Trophoblast cell (in vitro differentiated cells and primary cell): ENCODE measurements at regions not wholly inside any gene's neighbourhood (a gene's known extent, or its start where the extent isn't known, plus 50 kb on each side); places are given as distances from the start of the nearest gene placed in this dataset.

Experiments used
- DNase-seq, 2 donors: peaks; one replicate each; pipeline ENCODE4 v3.0.0-alpha.2; 2016
- H2AFZ ChIP-seq: 2 replicates; pipeline ENCODE4 v1.6.1; 2013; ENCODE audit warnings: low read length, moderate library complexity, mild to moderate bottlenecking; ENCODE audit not compliant: insufficient read depth, poor library complexity
- H2AK5ac ChIP-seq: 2 replicates; pipeline ENCODE4 v1.6.1; 2013; ENCODE audit warnings: mild to moderate bottlenecking, low read length
- H2BK120ac ChIP-seq: 2 replicates; pipeline ENCODE4 v1.6.1; 2013; ENCODE audit warnings: low read length, mild to moderate bottlenecking, moderate library complexity; ENCODE audit not compliant: insufficient read depth, poor library complexity
- H2BK12ac ChIP-seq: 2 replicates; pipeline ENCODE4 v1.6.1; 2013; ENCODE audit warnings: mild to moderate bottlenecking, low read length, moderate library complexity
- H2BK5ac ChIP-seq: 2 replicates; pipeline ENCODE4 v1.6.1; 2013; ENCODE audit warnings: low read length, low read depth, moderate library complexity, mild to moderate bottlenecking; ENCODE audit not compliant: poor library complexity
- H3K14ac ChIP-seq: 2 replicates; pipeline ENCODE4 v1.6.1; 2013; ENCODE audit warnings: mild to moderate bottlenecking, low read length
- H3K18ac ChIP-seq: 2 replicates; pipeline ENCODE4 v1.6.1; 2013; ENCODE audit warnings: mild to moderate bottlenecking, low read length
- H3K23ac ChIP-seq: 2 replicates; pipeline ENCODE4 v1.6.1; 2013; ENCODE audit warnings: low read length
- H3K27ac ChIP-seq: 2 replicates; pipeline ENCODE4 v1.5.1; 2013; ENCODE audit warnings: low read depth, mild to moderate bottlenecking, inconsistent platforms, low read length, moderate library complexity
- H3K27me3 ChIP-seq: 2 replicates; pipeline ENCODE4 v1.6.1; 2013; ENCODE audit warnings: inconsistent platforms, mild to moderate bottlenecking, low read length, moderate library complexity; ENCODE audit not compliant: insufficient read depth
- H3K36me3 ChIP-seq, 2 experiments: 1 replicate in 1 of 2; 2 replicates in 1 of 2; pipeline ENCODE4 v1.6.1; 2013; ENCODE audit warnings: low read length in 2 of 2, mild to moderate bottlenecking in 2 of 2, moderate library complexity in 1 of 2; ENCODE audit not compliant: insufficient read depth in 2 of 2, control insufficient read depth in 1 of 2
- H3K4ac ChIP-seq: 2 replicates; pipeline ENCODE4 v1.6.1; 2013; ENCODE audit warnings: low read depth, mild to moderate bottlenecking, low read length, moderate library complexity
- H3K4me1 ChIP-seq, 2 experiments: 1 replicate in 1 of 2; 2 replicates in 1 of 2; pipeline ENCODE4 v1.6.1; 2013; ENCODE audit warnings: low read length in 2 of 2, mild to moderate bottlenecking in 2 of 2, moderate library complexity in 1 of 2; ENCODE audit not compliant: insufficient read depth in 2 of 2, control insufficient read depth in 1 of 2
- H3K4me2 ChIP-seq: 2 replicates; pipeline ENCODE4 v1.6.1; 2013; ENCODE audit warnings: inconsistent platforms, mild to moderate bottlenecking, low read length, moderate library complexity
- H3K4me3 ChIP-seq: 2 replicates; pipeline ENCODE4 v1.5.1; 2013; ENCODE audit warnings: mild to moderate bottlenecking, low read depth, low read length, inconsistent platforms
- H3K79me1 ChIP-seq: one replicate; pipeline ENCODE4 v1.6.1; 2013; ENCODE audit warnings: low read length
- H3K79me2 ChIP-seq: 2 replicates; pipeline ENCODE4 v1.6.1; 2013; ENCODE audit warnings: low read length, mild to moderate bottlenecking; ENCODE audit not compliant: control insufficient read depth, insufficient read depth, poor library complexity
- H3K9ac ChIP-seq: 2 replicates; pipeline ENCODE4 v1.6.1; 2013; ENCODE audit warnings: mild to moderate bottlenecking, low read length
- H3K9me3 ChIP-seq: 2 replicates; pipeline ENCODE4 v1.6.1; 2013; ENCODE audit warnings: low read depth, mild to moderate bottlenecking, control low read depth, inconsistent platforms, low read length; ENCODE audit not compliant: insufficient read depth
- H4K12ac ChIP-seq: 2 replicates; pipeline ENCODE4 v1.6.1; 2013; ENCODE audit warnings: low read depth, mild to moderate bottlenecking, low read length, moderate library complexity
- H4K8ac ChIP-seq: 2 replicates; pipeline ENCODE4 v1.6.1; 2013; ENCODE audit warnings: low read depth, mild to moderate bottlenecking, low read length, moderate library complexity
- H4K91ac ChIP-seq: one replicate; pipeline ENCODE4 v1.6.1; 2013; ENCODE audit warnings: low read depth, mild to moderate bottlenecking, low read length, moderate library complexity
- WGBS: extraction: QIAGEN DNeasy Blood & Tissue Kit; methylation state at CpG from one replicate; pipeline ENCODE4 v1.1.7; 2013; ENCODE audit warnings: missing lambda C conversion rate; ENCODE audit not compliant: insufficient read length, insufficient coverage; ENCODE audit errors: extremely low coverage; 5-methylcytosine and 5-hydroxymethylcytosine counted together

DNA sequence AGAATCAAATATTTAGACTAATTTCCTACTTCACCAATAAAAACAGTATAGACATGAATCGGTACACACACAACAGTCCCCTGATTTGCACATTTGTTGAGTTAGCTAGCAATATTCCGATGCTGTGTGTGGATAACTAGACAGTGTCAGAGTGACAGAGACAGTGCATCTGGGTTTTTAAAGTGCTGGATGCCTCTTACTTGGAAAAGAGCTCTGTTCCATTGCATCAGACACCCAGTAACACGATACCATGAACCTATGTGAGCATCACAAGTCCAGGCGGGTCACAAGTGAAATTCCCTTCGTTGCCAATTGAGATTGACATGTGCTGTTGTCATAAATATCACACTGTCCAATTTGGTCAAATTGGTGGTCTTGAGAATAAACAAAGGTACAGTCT, 82.0 kb upstream of the ESRRG start:
- Histone ChIP-seq H2BK12ac (no peak overlapping the region), H3K4ac (no peak overlapping the region), H3K27ac (no peak overlapping the region), H2AK5ac (no peak overlapping the region), H2BK5ac (no peak overlapping the region), H4K8ac (no peak overlapping the region), H3K79me2 (no peaks in the 10 kb centered on the region), H3K36me3 (no peaks in the 10 kb centered on the region), H3K27me3 (no peaks in the 10 kb centered on the region), H3K4me1 (no peaks in the 10 kb centered on the region), H3K14ac (no peak overlapping the region), H3K18ac (no peak overlapping the region), H3K23ac (no peak overlapping the region), H3K9me3 (no peaks in the 10 kb centered on the region), H3K9ac (no peak overlapping the region), H4K12ac (no peak overlapping the region), H4K91ac (no peak overlapping the region), H2AFZ (no peak overlapping the region), H3K4me3 (no peak overlapping the region), H3K4me2 (no peak overlapping the region), H2BK120ac (no peak overlapping the region), H3K79me1 (no peaks in the 10 kb centered on the region)
- DNase-seq, result no peak
- WGBS, result no CpG with 5 or more reads among the region's 5 CpGs

DNA sequence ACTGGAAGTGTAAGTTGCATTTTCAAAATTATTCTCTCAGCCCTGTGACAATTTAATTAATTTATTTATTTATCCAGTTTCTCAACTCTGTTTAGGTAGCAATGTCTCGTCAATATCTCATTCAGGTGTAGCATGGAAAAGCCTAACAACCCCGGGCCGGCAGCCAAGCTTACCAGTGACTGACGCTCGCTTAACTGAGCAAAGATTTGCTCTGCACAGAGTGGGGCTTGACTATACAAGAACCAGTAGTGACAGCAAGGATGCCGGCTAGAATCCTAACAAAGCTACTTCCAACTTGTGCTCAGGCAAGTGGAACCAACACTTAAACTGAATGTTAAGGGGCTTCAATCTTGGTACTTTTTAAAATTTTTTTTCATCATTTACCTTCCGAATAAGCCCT, 80.9 kb upstream of the ESRRG start:
- H4K8ac ChIP-seq, result no peak overlapping the region
- H2BK120ac ChIP-seq, result no peak overlapping the region
- no peaks in the 10 kb centered on the region for H3K79me2 ChIP-seq
- no peaks in the 10 kb centered on the region for H3K79me1 ChIP-seq
- H3K9me3 ChIP-seq, result no peaks in the 10 kb centered on the region
- no peak overlapping the region for H4K91ac ChIP-seq
- H2BK5ac ChIP-seq, result no peak overlapping the region
- no peak overlapping the region for H4K12ac ChIP-seq
- no peak overlapping the region for H2BK12ac ChIP-seq
- H3K14ac ChIP-seq, result no peak overlapping the region
- H3K18ac ChIP-seq, result no peak overlapping the region
- H2AFZ ChIP-seq, result no peak overlapping the region
- no peaks in the 10 kb centered on the region for H3K36me3 ChIP-seq
- H3K4me3 ChIP-seq, result no peak overlapping the region
- no peak overlapping the region for H3K9ac ChIP-seq
- H2AK5ac ChIP-seq, result no peak overlapping the region
- H3K4ac ChIP-seq, result no peak overlapping the region
- no peaks in the 10 kb centered on the region for H3K27me3 ChIP-seq
- H3K23ac ChIP-seq, result no peak overlapping the region
- H3K4me2 ChIP-seq, result no peak overlapping the region
- no peak overlapping the region for H3K27ac ChIP-seq
- no peaks in the 10 kb centered on the region for H3K4me1 ChIP-seq
- no peak for DNase-seq
- no CpG with 5 or more reads among the region's 7 CpGs for WGBS

DNA sequence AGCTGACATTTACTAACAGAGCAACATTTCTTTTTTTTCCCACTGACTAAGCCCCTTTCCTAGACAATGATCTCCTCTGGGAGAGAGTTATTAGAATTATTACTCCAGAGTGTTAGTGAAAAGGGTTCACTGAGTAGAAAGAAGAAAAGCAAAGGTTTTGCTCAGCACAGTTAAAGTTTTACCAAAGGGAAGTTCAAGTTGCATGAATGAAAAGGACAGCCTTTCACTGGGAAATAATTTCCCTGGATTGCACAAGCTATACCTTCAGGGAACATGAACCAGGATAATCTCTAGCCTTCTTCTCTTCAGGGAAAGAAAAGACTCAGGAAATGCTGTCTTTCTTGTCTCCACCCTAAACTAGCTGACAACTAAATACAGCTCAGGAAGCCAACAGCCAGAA, 71.4 kb upstream of the ESRRG start:
- Histone ChIP-seq H4K8ac (no peak overlapping the region), H2BK5ac (no peak overlapping the region), H3K9ac (no peak overlapping the region), H3K4me3 (no peak overlapping the region), H2AFZ (no peak overlapping the region), H3K23ac (no peak overlapping the region), H2BK12ac (no peak overlapping the region), H2AK5ac (no peak overlapping the region), H3K27ac (no peak overlapping the region), H3K79me2 (no peaks in the 10 kb centered on the region), H3K27me3 (no peaks in the 10 kb centered on the region), H3K4ac (no peak overlapping the region), H3K79me1 (no peaks in the 10 kb centered on the region), H3K9me3 (no peaks in the 10 kb centered on the region), H4K91ac (no peak overlapping the region), H3K18ac (no peak overlapping the region), H2BK120ac (no peak overlapping the region), H3K36me3 (no peaks in the 10 kb centered on the region), H3K4me2 (no peak overlapping the region), H3K4me1 (no peaks in the 10 kb centered on the region), H4K12ac (no peak overlapping the region), H3K14ac (no peak overlapping the region)
- DNase-seq, result peak; percentile 23 to 58

DNA sequence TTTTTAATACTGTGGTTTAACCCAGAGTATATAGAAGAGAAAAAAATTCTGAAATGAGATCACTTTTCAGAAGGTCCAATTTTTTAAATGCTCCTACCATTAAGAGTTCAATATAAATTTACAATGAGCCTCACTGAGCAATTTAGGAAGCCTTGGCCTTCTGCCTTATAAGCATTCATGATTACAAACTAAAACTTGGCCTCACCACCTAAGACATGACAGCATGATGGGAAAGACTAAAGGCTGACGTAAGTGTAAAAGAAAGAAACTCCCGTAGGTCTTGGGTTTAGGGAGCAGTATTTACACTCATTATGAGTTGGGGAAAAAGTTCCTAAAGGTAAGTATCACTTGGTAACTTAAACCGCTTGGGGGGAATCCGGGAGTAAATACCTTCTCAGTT, 70.7 kb upstream of the ESRRG start:
- no peak overlapping the region for H2BK120ac ChIP-seq
- H3K18ac ChIP-seq, result no peak overlapping the region
- H3K9ac ChIP-seq, result no peak overlapping the region
- no peak overlapping the region for H3K23ac ChIP-seq
- no peak overlapping the region for H2AFZ ChIP-seq
- H2AK5ac ChIP-seq, result no peak overlapping the region
- no peak overlapping the region for H2BK12ac ChIP-seq
- no peak for DNase-seq
- H3K4me2 ChIP-seq, result no peak overlapping the region
- H3K4ac ChIP-seq, result no peak overlapping the region
- H3K4me1 ChIP-seq, result no peaks in the 10 kb centered on the region
- H3K79me1 ChIP-seq, result no peaks in the 10 kb centered on the region
- H3K27me3 ChIP-seq, result no peaks in the 10 kb centered on the region
- no peak overlapping the region for H2BK5ac ChIP-seq
- H3K27ac ChIP-seq, result no peak overlapping the region
- no peak overlapping the region for H3K4me3 ChIP-seq
- no peaks in the 10 kb centered on the region for H3K36me3 ChIP-seq
- H3K79me2 ChIP-seq, result no peaks in the 10 kb centered on the region
- no CpG with 5 or more reads among the region's 4 CpGs for WGBS
- no peaks in the 10 kb centered on the region for H3K9me3 ChIP-seq
- no peak overlapping the region for H4K8ac ChIP-seq
- no peak overlapping the region for H4K91ac ChIP-seq
- no peak overlapping the region for H3K14ac ChIP-seq
- no peak overlapping the region for H4K12ac ChIP-seq

DNA sequence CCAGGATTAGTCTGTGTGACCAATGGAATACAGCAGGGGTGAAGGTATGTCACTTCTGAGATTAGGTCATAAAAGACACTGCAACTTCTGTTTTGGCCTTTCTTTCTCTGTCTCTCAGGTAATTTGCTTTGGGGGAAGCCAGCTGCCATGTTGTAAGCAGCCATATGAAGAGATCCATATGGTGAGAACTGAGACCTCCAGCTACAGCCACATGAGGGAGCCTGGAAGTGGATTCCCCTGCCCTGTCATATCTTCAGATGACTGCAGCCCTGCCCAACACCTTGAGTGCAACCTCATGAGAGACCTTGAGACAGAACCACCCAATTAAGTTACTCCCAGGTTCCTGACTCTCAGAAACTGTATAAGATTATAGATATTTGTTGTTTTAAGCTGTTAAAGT, 70.1 kb upstream of the ESRRG start:
- Histone ChIP-seq H3K4ac (no peak overlapping the region), H3K79me1 (no peaks in the 10 kb centered on the region), H3K18ac (no peak overlapping the region), H3K36me3 (no peaks in the 10 kb centered on the region), H2BK12ac (no peak overlapping the region), H3K9ac (no peak overlapping the region), H2AK5ac (no peak overlapping the region), H3K27me3 (no peaks in the 10 kb centered on the region), H3K4me3 (no peak overlapping the region), H3K79me2 (no peaks in the 10 kb centered on the region), H3K4me2 (no peak overlapping the region), H3K23ac (no peak overlapping the region), H3K9me3 (no peaks in the 10 kb centered on the region), H3K27ac (no peak overlapping the region), H4K91ac (no peak overlapping the region), H3K4me1 (no peaks in the 10 kb centered on the region), H4K12ac (no peak overlapping the region), H3K14ac (no peak overlapping the region), H2BK120ac (no peak overlapping the region), H2AFZ (no peak overlapping the region), H4K8ac (no peak overlapping the region), H2BK5ac (no peak overlapping the region)
- no peak for DNase-seq
